ENCODE measurements at regions not wholly inside any gene's neighbourhood (a gene's known extent, or its start where the extent isn't known, plus 50 kb on each side); places are given as distances from the start of the nearest gene placed in this dataset.
"Not testable (repeated sequence)": the region's sequence is repeated elsewhere in the genome, so short reads cannot be mapped to it uniquely, and the experiment has no call there.

DNA sequence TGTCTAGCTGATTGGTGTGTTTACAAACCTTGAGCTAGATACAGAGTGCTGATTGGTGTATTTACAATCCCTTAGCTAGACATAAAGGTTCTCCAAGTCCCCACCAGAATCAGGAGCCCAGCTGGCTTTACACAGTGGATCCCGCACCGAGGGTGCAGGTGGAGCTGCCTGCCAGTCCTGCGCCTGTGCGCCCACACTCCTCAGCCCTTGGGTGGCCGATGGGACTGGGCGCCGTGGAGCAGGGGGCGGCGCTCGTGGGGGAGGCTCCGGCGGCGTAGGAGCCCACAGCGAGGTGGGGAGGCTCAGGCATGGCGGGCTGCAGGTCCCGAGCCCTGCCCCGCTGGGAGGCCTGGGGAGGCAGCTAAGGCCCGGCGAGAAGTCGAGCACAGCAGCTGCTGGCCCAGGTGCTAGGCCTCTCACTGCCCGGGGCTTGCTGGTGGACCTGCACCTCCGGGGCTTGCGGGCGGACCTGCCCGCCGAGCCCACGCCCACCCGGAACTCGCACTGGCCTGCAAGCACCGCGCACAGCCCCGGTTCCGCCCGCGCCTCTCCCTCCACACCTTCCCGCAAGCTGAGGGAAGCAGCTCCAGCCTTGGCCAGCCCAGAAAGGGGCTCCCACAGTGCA is 51.0 kb upstream of the CDYL start:
- intact Hi-C loops (cut with DNase I; ENCODE audit: low total_unique reads); H3K36me3 ChIP-seq; H3K9me3 ChIP-seq; H3K4me3 ChIP-seq; DNase-seq; H3K27me3 ChIP-seq; H3K27ac ChIP-seq: not testable (repeated sequence)
- peaks cover 0 to 11% (median 0%) of the 10 kb centered on the region in 4 donors for H3K4me1 ChIP-seq
- 93 to 100% (median 97%) methylated on average over 1 to 36 of the region's 36 CpGs for WGBS, 5 donors

DNA sequence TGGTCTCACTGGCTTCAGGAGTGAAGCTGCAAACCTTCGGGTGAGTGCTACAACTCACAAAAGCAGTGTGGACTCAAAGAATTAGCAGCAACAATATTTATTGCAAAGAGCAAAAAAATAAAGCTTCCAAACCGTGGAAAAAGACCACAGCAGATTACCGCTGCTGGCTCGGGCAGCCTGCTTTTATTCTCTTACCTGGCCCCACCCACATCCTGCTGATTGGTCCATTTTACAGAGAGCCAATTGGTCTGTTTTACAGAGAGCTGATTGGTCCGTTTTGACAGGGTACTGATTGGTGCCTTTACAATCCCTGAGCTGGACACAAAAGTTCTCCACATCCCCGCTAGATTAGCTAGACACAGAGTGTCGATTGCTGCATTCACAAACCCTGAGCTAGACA is 51.5 kb upstream of the CDYL start:
- H3K4me3 ChIP-seq; H3K27ac ChIP-seq; intact Hi-C loops (cut with DNase I; ENCODE audit: low total_unique reads); H3K36me3 ChIP-seq; H3K27me3 ChIP-seq; DNase-seq; H3K9me3 ChIP-seq: not testable (repeated sequence)
- peaks cover 0 to 11% (median 0%) of the 10 kb centered on the region in 4 donors for H3K4me1 ChIP-seq
- 86 to 91% (median 88%) methylated on average over 7 of the region's 7 CpGs for WGBS, 5 donors

DNA sequence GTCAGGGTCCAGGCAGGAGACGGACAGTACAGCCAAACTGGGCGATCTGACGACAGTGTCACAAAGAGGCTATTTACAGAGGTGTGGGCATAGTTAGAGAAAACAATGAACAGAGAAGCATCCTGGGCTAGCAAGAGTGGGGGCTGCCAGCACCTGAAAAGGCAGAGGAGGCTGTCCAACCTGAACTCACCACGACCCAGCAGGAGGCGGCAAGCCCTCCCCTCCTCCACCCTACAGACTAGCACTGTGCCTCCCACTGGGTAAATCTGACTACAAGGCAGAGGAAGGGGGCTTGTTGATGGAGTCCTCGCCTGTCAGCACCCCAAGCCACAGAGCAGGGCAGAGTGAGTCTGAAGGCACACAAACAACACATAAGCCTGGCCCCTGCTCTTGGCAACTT is 52.8 kb upstream of the CDYL start:
- no peak for TF ChIP-seq POLR2AphosphoS5 (IDR thresholded peaks at IDR 0.05)
- TF ChIP-seq, protein P1, sequence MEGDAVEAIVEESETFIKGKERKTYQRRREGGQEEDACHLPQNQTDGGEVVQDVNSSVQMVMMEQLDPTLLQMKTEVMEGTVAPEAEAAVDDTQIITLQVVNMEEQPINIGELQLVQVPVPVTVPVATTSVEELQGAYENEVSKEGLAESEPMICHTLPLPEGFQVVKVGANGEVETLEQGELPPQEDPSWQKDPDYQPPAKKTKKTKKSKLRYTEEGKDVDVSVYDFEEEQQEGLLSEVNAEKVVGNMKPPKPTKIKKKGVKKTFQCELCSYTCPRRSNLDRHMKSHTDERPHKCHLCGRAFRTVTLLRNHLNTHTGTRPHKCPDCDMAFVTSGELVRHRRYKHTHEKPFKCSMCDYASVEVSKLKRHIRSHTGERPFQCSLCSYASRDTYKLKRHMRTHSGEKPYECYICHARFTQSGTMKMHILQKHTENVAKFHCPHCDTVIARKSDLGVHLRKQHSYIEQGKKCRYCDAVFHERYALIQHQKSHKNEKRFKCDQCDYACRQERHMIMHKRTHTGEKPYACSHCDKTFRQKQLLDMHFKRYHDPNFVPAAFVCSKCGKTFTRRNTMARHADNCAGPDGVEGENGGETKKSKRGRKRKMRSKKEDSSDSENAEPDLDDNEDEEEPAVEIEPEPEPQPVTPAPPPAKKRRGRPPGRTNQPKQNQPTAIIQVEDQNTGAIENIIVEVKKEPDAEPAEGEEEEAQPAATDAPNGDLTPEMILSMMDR (IDR thresholded peaks at IDR 0.05), result no peak
- Histone ChIP-seq H3K36me3 (no peaks in the 10 kb centered on the region), H3K4me3 (no peak overlapping the region), H3K4me1 (peaks cover 0 to 9% (median 0%) of the 10 kb centered on the region in 4 donors), H3K27ac (no peak overlapping the region), H3K27me3 (peaks cover 0 to 5% (median 0%) of the 10 kb centered on the region in 3 donors), H3K9me3 (no peaks in the 10 kb centered on the region)
- intact Hi-C loops (cut with DNase I; ENCODE audit: low total_unique reads), result no loop called here
- WGBS, 5 donors, result 54 to 68% (median 58%) methylated on average over 4 to 6 of the region's 6 CpGs
- DNase-seq, result no peak

DNA sequence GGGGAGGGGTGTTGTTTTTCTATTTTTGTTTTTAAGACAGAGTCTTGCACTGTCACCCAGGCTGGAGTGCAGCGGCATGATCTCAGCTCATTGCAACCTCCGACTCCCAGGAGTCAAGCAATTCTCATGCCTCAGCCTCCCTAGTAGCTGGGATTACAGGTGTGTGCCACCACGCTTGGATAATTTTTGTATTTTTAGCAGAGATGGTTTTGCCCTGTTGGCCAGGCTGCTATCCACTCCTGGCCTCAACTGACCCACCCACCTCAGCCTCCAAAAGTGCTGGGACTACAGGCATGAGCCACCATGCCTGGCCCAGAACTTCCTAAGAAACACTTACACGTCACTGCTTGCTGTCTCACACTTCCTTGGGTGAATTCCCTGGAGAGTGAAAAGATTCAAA is 54.8 kb upstream of the CDYL start:
- H3K36me3 ChIP-seq; H3K4me3 ChIP-seq; H3K4me1 ChIP-seq; DNase-seq; intact Hi-C loops (cut with DNase I; ENCODE audit: low total_unique reads); H3K27me3 ChIP-seq; H3K27ac ChIP-seq; H3K9me3 ChIP-seq: not testable (repeated sequence)
- WGBS, 5 donors, result 85 to 94% (median 90%) methylated on average over 4 of the region's 4 CpGs

DNA sequence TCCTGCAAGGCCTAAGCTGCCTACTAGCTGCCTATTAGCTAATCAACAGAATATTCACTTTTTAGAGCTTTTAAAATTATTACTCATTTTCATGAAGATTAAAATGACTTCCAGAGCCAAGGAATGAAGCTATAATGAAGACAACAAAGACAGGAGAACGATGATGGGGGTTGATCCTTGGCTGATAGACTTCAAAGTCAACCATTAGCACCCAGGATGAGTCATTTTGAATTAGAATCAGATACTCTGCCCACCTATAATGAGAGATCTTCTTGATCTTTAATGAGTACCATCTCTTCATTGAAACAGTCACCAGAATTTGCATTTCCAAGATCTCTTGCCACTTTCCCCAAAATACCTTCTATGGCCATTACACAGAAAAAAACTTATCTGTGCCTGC is 56.7 kb upstream of the CDYL start:
- no peaks in the 10 kb centered on the region for H3K9me3 ChIP-seq
- no peak overlapping the region for H3K4me3 ChIP-seq
- DNase-seq, result no peak
- H3K27me3 ChIP-seq, result peaks cover 0 to 5% (median 0%) of the 10 kb centered on the region in 3 donors
- intact Hi-C loops (cut with DNase I; ENCODE audit: low total_unique reads), result no loop called here
- no peak overlapping the region for H3K27ac ChIP-seq
- no peak for TF ChIP-seq POLR2AphosphoS5 (IDR thresholded peaks at IDR 0.05)
- TF ChIP-seq, protein P1 (IDR thresholded peaks at IDR 0.05), result no peak
- TF ChIP-seq POLR2A (IDR thresholded peaks at IDR 0.05), result no peak
- no peak for TF ChIP-seq EP300 (IDR thresholded peaks at IDR 0.05)
- H3K4me1 ChIP-seq, result no peaks in the 10 kb centered on the region
- H3K36me3 ChIP-seq, result no peaks in the 10 kb centered on the region
- 14 to 63% (median 44%) methylated on average over 1 of the region's 1 CpG for WGBS, 5 donors

DNA sequence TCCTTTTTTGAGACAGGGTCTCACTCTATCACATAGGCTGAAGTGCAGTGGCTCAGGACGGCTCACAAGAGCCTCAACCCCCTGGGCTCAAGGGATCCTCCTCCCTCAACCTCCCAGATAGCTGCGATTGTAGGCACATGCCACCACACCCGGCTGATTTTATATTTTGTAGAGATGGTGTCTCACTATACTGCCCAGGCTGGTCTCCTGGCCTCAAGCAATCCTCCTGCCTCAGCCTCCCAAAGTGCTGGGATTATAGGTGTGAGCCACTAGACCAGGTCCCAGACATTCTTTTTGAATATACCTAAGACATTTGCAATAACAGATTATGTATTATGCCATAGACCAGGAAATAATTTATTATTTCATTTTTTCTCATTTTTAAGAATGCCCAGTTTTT is 58.3 kb upstream of the CDYL start:
- DNase-seq, result no peak
- WGBS, 5 donors, result 89 to 94% (median 91%) methylated on average over 3 of the region's 3 CpGs
- no peaks in the 10 kb centered on the region for H3K4me1 ChIP-seq

More for the DNA sequence above, 58.3 kb upstream of the CDYL start:
- Histone ChIP-seq H3K9me3 (no peaks in the 10 kb centered on the region), H3K27me3 (no peaks in the 10 kb centered on the region), H3K4me3 (no peak overlapping the region), H3K27ac (no peak overlapping the region), H3K36me3 (no peaks in the 10 kb centered on the region)
- TF ChIP-seq POLR2AphosphoS5 (IDR thresholded peaks at IDR 0.05), result no peak
- TF ChIP-seq, protein P1 (IDR thresholded peaks at IDR 0.05), result no peak
- no peak for TF ChIP-seq EP300 (IDR thresholded peaks at IDR 0.05)
- TF ChIP-seq POLR2A (IDR thresholded peaks at IDR 0.05), result no peak
- intact Hi-C loops (cut with DNase I; ENCODE audit: low total_unique reads), result no loop called here

All from stomach (tissue), 8 donors.